BLaER1 (cell line): ENCODE measurements at regions not wholly inside any gene's neighbourhood (a gene's known extent, or its start where the extent isn't known, plus 50 kb on each side); places are given as distances from the start of the nearest gene placed in this dataset.

Experiments used
- H3K27ac ChIP-seq: shearing (Covaris generic); formaldehyde crosslinking; 2 replicates; pipeline ENCODE4 v1.8.1; 2022
- H3K27me3 ChIP-seq: shearing (Covaris generic); formaldehyde crosslinking; 2 replicates; pipeline ENCODE4 v1.8.1; 2022
- H3K36me3 ChIP-seq: shearing (Covaris generic); formaldehyde crosslinking; 2 replicates; pipeline ENCODE4 v1.8.1; 2022
- H3K4me1 ChIP-seq: shearing (Covaris generic); formaldehyde crosslinking; 2 replicates; pipeline ENCODE4 v1.8.1; 2022
- H3K4me2 ChIP-seq: shearing (Covaris generic); formaldehyde crosslinking; 2 replicates; pipeline ENCODE4 v1.8.1; 2022
- H3K4me3 ChIP-seq: shearing (Covaris generic); formaldehyde crosslinking; 2 replicates; pipeline ENCODE4 v1.8.1; 2022
- H3K9ac ChIP-seq: shearing (Covaris generic); formaldehyde crosslinking; 2 replicates; pipeline ENCODE4 v1.8.1; 2022
- H3K9me3 ChIP-seq: shearing (Covaris generic); formaldehyde crosslinking; 2 replicates; pipeline ENCODE4 v1.8.1; 2022
- H4K20me1 ChIP-seq: shearing (Covaris generic); formaldehyde crosslinking; 2 replicates; pipeline ENCODE4 v1.8.1; 2022
- Cebpa-rat ChIP-seq: shearing (Covaris generic); IDR thresholded peaks from 2 replicates; pipeline ENCODE4 v1.8.1; 2022

GRCh38 chr5:135129307-135129706 is 95.3 kb upstream of the PITX1 start:
- Histone ChIP-seq H3K27me3 (no peaks in the 10 kb centered on the region), H3K27ac (no peak overlapping the region), H3K4me1 (no peaks in the 10 kb centered on the region), H3K4me2 (no peak overlapping the region), H3K9ac (no peak overlapping the region), H3K9me3 (no peaks in the 10 kb centered on the region), H3K4me3 (no peak overlapping the region), H3K36me3 (no peaks in the 10 kb centered on the region), H4K20me1 (no peaks in the 10 kb centered on the region)
- no peak for TF ChIP-seq Cebpa-rat

GRCh38 chr5:135128361-135128760 is 94.3 kb upstream of the PITX1 start:
- H3K4me1 ChIP-seq: no peaks in the 10 kb centered on the region
- no peak overlapping the region for H3K4me3 ChIP-seq
- no peak overlapping the region for H3K9ac ChIP-seq

GRCh38 chr5:135127439-135128240 is 93.6 kb upstream of the PITX1 start:
- H4K20me1 ChIP-seq: no peaks in the 10 kb centered on the region
- H3K4me3 ChIP-seq: no peak overlapping the region
- no peaks in the 10 kb centered on the region for H3K27me3 ChIP-seq
- no peak overlapping the region for H3K9ac ChIP-seq
- no peaks in the 10 kb centered on the region for H3K9me3 ChIP-seq
- H3K27ac ChIP-seq: no peak overlapping the region
- H3K36me3 ChIP-seq: no peaks in the 10 kb centered on the region
- H3K4me1 ChIP-seq: no peaks in the 10 kb centered on the region
- no peak for TF ChIP-seq Cebpa-rat
- H3K4me2 ChIP-seq: no peak overlapping the region

More at GRCh38 chr5:135128361-135128760, 94.3 kb upstream of the PITX1 start:
- TF ChIP-seq Cebpa-rat: no peak
- Histone ChIP-seq H3K27ac (no peak overlapping the region), H3K27me3 (no peaks in the 10 kb centered on the region), H4K20me1 (no peaks in the 10 kb centered on the region), H3K9me3 (no peaks in the 10 kb centered on the region), H3K4me2 (no peak overlapping the region), H3K36me3 (no peaks in the 10 kb centered on the region)

- no peak for TF ChIP-seq Cebpa-rat
- Histone ChIP-seq H3K4me1 (no peaks in the 10 kb centered on the region), H3K4me2 (no peak overlapping the region), H3K4me3 (no peak overlapping the region), H3K9ac (no peak overlapping the region), H3K27me3 (no peaks in the 10 kb centered on the region), H3K9me3 (no peaks in the 10 kb centered on the region), H4K20me1 (no peaks in the 10 kb centered on the region), H3K36me3 (no peaks in the 10 kb centered on the region), H3K27ac (no peak overlapping the region)
These were observed 92.8 kb upstream of the PITX1 start for GRCh38 chr5:135126688-135127438.

GRCh38 chr5:135124724-135125123 is 90.7 kb upstream of the PITX1 start:
- Histone ChIP-seq H3K9ac (no peak overlapping the region), H3K27ac (no peak overlapping the region), H4K20me1 (no peaks in the 10 kb centered on the region), H3K27me3 (no peaks in the 10 kb centered on the region), H3K4me1 (no peaks in the 10 kb centered on the region), H3K9me3 (no peaks in the 10 kb centered on the region), H3K4me3 (no peak overlapping the region), H3K36me3 (no peaks in the 10 kb centered on the region), H3K4me2 (no peak overlapping the region)
- TF ChIP-seq Cebpa-rat: no peak

- Histone ChIP-seq H3K36me3 (no peaks in the 10 kb centered on the region), H3K27ac (no peak overlapping the region), H3K4me3 (no peak overlapping the region), H3K4me2 (no peak overlapping the region), H3K9ac (no peak overlapping the region), H3K4me1 (no peaks in the 10 kb centered on the region), H4K20me1 (no peaks in the 10 kb centered on the region), H3K9me3 (no peaks in the 10 kb centered on the region), H3K27me3 (no peaks in the 10 kb centered on the region)
- no peak for TF ChIP-seq Cebpa-rat
These were observed 90.1 kb upstream of the PITX1 start for GRCh38 chr5:135124128-135124527.

GRCh38 chr5:135122797-135123196 is 88.8 kb upstream of the PITX1 start:
- H3K4me2 ChIP-seq: no peak overlapping the region
- no peak overlapping the region for H3K27ac ChIP-seq
- no peaks in the 10 kb centered on the region for H3K27me3 ChIP-seq
- H3K4me1 ChIP-seq: no peaks in the 10 kb centered on the region
- H4K20me1 ChIP-seq: no peaks in the 10 kb centered on the region
- H3K9me3 ChIP-seq: no peaks in the 10 kb centered on the region
- H3K9ac ChIP-seq: no peak overlapping the region
- H3K36me3 ChIP-seq: no peaks in the 10 kb centered on the region
- no peak for TF ChIP-seq Cebpa-rat
- H3K4me3 ChIP-seq: no peak overlapping the region

GRCh38 chr5:135120951-135121350 is 86.9 kb upstream of the PITX1 start:
- Histone ChIP-seq H3K9ac (no peak overlapping the region), H3K27ac (no peak overlapping the region), H3K27me3 (no peaks in the 10 kb centered on the region), H3K4me3 (no peak overlapping the region), H3K4me2 (no peak overlapping the region), H3K4me1 (no peaks in the 10 kb centered on the region), H3K36me3 (no peaks in the 10 kb centered on the region), H3K9me3 (no peaks in the 10 kb centered on the region), H4K20me1 (no peaks in the 10 kb centered on the region)
- TF ChIP-seq Cebpa-rat: no peak

- Histone ChIP-seq H3K4me1 (no peaks in the 10 kb centered on the region), H3K9ac (no peak overlapping the region), H3K4me3 (no peak overlapping the region), H4K20me1 (no peaks in the 10 kb centered on the region), H3K36me3 (no peaks in the 10 kb centered on the region), H3K27me3 (no peaks in the 10 kb centered on the region), H3K4me2 (no peak overlapping the region), H3K9me3 (no peaks in the 10 kb centered on the region), H3K27ac (no peak overlapping the region)
- TF ChIP-seq Cebpa-rat: no peak
These were observed 85.5 kb upstream of the PITX1 start for GRCh38 chr5:135119481-135119880.

GRCh38 chr5:135117590-135117989 is 83.6 kb upstream of the PITX1 start:
- Histone ChIP-seq H3K4me1 (no peaks in the 10 kb centered on the region), H3K4me2 (no peak overlapping the region)

More at GRCh38 chr5:135117590-135117989, 83.6 kb upstream of the PITX1 start:
- Histone ChIP-seq H3K27ac (no peak overlapping the region), H3K9ac (no peak overlapping the region), H4K20me1 (no peaks in the 10 kb centered on the region), H3K36me3 (no peaks in the 10 kb centered on the region), H3K9me3 (no peaks in the 10 kb centered on the region), H3K27me3 (no peaks in the 10 kb centered on the region), H3K4me3 (no peak overlapping the region)
- no peak for TF ChIP-seq Cebpa-rat
